Activated CD4-positive, alpha-beta T cell treated with anti-CD3 and anti-CD28 coated beads, Interleukin-2, amount 50 U/mL, for 48 hours (primary cell): ENCODE measurements at regions not wholly inside any gene's neighbourhood (a gene's known extent, or its start where the extent isn't known, plus 50 kb on each side); places are given as distances from the start of the nearest gene placed in this dataset.

Source experiments
- DNase-seq, 2 experiments: peaks; one replicate each; pipeline ENCODE4 v3.0.0-alpha.2; 2020

DNA sequence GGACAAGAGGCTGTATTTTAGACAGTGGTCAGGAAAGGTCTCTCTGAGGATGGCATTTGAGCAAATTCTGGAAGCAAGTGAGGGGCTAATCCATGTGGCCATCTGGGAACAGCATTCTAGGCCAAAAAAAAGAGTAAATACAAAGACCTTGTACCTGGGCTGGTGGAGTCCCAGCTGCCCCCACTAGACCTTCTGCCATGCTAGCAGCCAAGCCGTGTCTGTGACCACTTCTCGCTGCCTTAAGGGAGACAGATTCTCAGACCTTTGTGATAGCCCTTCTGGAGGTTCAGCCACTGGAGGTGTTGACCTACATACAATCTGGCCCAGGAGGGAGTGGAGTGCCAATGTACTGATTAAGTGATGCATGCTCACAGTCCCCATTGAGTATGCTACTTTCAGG, 506.2 kb downstream of the MID1IP1 start:
- no peak for DNase-seq

GRCh38 chrX:39308126-39308525, 506.9 kb downstream of the MID1IP1 start:
- DNase-seq: no peak

DNA sequence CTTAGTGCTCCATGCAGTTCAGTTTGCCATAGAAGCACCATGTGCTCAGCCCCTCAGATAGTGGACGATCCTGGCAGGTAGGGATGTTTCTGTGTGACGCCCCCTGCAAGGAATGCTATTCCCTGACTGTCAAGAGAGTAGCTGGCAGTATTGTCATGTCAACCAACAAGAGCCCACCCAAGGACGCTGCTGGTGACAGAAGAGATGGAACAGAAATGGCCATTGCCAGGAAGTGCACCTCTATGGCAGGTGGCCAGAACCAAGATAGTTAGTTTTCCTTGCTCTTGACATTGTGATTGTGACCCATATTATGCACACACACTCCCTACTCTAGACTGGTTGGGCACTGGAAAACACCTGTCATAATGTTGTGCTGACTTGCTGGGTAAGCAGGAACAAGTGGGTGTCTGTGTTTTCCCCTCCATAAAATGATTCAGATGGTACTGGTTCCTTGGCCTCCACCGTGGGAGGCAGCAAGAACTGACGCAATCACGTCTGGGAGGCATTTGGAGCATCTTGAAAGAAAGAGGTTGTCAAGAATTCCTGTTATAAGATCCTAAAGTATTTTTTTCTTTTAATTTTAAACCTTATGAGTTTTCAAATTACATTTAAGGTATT, 507.9 kb downstream of the MID1IP1 start:
- peak; percentile 49 to 62 for DNase-seq

DNA sequence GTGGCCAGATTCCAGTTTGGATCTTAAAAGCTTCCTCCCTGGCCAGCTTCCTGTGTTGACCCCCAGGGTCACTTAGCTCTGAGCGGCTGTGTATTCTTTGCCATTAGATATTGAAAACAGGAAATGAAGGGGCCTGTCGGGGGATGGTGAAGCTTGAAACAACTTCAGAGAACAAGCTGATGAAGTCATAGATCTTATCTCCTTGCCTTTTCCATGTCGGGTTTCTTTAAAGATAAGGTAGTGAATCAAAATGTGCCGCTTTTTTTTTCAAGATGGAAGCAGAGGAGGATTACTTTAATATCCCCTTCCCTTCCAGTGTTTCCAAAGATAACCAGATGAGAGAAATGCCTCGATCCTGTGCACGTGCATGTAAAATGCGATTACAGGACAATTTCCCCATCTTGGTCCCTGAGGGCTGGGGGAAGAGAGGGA, 508.5 kb downstream of the MID1IP1 start:
- peak; percentile 33 to 53 for DNase-seq

DNA sequence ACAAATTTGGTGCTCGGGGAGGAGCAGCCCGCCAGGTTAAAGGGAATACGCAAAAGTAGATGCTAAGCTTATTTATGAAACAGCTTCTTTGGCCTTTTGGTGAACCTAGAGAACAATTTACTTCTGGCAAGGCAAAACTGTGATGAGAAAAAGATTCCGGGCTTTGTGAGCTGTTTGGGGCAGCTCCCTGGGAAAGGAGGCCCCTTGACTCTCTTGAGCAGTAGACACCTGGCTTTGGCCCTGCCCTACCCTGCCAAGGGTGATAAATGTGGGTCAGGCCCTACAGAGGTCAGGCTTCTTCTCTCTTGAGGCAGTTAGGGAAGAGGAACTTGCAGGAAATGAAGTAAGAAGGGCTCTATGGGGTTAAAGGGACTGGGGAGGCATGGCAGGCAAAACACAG, 509.6 kb downstream of the MID1IP1 start:
- DNase-seq: no peak

DNA sequence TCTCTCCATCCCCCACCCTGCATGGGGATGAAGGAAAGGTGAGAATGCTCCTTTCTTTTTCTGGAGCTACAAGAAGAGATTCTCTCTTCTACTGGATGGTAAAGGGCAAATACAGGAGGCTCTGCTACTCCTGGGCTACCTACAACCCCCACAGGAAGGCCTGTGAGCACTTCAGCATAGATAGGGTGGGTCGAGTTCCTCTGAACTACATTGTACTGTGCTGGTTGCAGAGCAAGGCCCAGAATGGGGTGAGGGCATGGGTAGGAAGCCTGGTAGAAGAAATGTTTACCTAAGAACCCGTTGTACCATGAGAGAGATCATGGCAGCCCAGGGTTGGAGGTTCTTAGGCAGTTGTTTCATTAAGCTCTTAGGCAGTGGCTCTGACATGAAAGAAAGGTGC, 510.4 kb downstream of the MID1IP1 start:
- DNase-seq: no peak

GRCh38 chrX:39313146-39313545, 511.9 kb downstream of the MID1IP1 start:
- no peak for DNase-seq

- DNase-seq: no peak
Observed at GRCh38 chrX:39318506-39319343, 517.5 kb downstream of the MID1IP1 start.

- DNase-seq: no peak
Observed at GRCh38 chrX:39320165-39320564, 518.9 kb downstream of the MID1IP1 start.

DNA sequence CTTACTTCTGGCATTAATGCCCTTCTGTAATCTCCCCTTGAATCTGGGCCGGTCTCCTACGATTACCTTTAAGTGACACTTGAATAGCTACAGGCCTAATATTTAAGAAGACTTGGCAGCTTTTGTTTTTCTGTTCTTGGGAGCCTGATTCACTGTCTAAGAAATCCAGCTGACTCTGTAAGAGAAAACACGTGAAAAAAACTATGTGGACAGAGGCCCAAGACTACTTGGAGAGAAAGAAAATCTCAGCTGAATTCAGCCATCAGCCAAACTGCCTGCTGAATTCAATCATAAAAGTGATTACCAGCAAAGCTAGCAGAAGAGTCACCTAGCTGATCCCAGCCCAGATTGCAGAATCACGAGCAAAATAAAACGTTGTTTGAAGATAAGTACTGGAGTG, 521.2 kb downstream of the MID1IP1 start:
- DNase-seq: no peak

DNA sequence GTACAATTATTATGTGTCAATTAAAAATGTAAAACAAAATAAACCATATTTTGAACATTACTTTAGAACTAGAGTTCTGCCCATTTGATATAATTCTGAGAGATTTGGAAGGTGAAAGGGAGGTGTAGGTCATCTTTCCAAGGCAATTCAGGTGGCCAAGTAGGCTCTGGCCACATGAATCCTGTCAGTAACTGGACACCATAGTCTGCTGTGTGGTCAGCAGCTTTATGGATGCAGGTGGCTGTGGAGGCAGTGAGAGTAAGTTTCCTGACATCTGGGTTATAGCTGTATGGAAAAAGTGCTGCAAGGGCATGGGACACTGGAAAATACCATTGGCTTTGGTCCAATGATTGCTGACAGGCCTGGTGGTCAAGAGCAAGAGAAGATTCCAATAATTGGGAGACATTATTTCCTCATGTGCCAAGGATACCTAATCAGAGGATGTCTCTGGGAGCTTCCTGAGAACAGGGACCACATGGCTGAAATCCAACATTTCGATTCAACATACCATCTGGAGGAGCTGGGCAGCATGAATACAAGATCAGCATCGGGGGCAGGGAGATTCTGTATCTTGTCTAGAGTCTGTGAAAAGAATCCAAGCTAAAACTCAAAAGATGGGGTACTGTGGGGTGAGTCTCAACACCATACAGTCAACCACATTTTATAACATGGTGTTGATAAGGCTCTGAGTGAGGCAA, 523.1 kb downstream of the MID1IP1 start:
- DNase-seq: no peak

DNA sequence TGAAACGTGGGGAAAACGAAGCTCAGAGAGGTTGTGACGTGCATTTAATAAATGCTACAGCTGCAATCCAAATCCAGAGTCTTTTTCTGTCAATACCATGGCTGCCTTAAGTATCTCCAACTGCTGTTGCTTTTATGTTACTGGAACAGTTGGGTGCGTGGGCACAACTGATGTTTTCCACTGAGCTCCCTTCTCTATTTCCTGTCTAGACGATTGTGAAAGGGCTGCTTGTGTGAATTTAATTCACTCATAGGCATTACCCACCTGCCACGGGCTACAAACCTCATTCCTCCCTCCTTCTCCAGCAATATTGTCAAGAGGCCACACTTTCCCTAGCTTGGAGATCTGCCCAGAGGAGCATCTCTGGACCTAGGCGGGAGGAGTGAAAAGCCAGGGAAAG, 526.0 kb downstream of the MID1IP1 start:
- peak in 1 of 2 experiments; percentile 58 for DNase-seq

DNA sequence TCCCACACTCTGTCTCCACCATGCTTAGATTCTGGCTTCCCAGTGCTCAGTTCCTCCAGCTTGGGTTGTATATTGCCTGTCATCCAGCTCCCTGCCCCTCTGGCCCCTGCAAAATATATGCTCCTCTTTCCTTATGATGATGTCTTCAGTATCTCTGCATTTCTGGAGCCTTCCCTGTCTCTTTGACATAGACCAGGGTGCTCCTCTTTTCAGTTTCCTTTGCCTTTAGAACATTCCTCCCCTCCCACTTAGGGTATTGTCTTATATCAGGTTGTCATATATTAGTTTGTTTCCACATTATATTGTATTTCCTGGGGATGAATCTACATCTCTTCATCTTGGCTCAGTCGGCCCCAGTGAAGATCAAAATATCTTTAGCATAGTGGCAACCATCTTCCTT, 526.4 kb downstream of the MID1IP1 start:
- DNase-seq: no peak

DNA sequence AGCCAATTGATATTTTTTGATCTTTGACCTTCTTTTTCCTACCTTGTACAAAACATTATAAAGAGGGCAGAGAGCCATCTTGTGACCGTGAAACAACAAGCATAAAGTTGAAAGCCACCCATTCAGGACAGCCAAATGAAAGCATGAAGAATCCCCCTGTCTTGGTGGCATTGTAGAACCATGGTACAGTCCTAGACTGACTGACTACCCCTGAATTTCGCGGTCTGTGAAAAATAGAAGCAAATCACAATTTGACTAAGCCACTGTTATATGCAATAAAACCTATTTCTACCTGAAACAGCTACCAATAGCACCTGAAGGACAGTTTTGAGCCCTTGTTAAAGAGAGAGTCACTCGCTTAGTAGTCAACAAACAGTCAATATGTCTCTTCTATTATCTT, 527.4 kb downstream of the MID1IP1 start:
- no peak for DNase-seq

DNA sequence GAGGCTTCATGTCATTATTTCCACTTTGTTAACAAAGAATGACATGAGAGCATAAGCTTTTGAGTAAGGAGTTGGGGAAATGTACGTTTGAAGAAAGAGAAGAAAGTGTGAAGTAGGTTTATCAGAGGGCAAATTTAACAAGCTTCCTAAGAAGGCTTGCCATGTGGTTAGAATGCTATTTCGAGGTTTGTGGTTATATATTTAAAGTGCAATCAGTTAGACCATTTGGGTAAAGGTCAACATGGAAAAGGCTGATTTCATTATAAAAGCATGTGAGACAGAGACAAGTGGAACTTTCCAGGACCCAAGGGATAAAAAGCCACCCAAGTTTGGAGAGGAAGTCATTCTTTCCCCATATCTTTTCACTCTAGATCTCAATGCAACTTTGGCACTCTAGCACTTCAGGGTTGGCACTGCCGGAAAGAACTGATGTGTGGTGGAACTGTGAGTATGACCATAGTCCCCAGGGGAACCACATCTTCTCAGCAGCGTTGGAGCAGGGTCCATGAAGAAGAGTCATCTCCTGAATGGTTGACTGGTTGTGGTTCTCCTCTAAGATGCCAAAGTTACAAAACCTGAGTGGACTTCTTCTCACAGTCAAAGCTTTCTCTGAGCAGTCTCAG, 529.9 kb downstream of the MID1IP1 start:
- peak in 1 of 2 experiments; percentile 60 for DNase-seq

GRCh38 chrX:39333451-39333850, 532.2 kb downstream of the MID1IP1 start:
- DNase-seq: no peak

- DNase-seq: no peak
Observed at GRCh38 chrX:39335513-39336235, 534.4 kb downstream of the MID1IP1 start.

- DNase-seq: peak in 1 of 2 experiments; percentile 45
Observed at GRCh38 chrX:39336671-39337311, 535.5 kb downstream of the MID1IP1 start.

DNA sequence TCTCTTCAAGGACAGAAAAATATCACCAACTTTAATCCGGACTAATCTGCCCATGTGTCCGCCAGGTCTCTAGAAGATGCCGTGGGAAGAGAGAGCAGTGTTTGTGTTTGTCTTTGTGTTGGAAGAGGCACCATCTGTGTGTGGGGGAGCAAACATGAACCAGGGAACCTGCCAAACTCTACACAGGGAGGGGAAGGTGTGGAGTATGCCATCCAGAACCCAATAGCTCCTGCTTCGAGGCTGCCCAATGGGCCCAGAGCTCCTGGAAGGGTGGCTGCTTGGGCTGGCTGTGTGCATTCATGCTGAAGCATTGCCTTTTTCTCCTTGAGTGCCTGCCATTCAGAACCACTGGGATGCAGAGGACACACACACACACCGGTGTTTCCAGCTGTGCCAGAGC, 536.2 kb downstream of the MID1IP1 start:
- no peak for DNase-seq

- no peak for DNase-seq
Observed at GRCh38 chrX:39338583-39338982, 537.3 kb downstream of the MID1IP1 start.

- DNase-seq: no peak
Observed at GRCh38 chrX:39356119-39356807, 555.0 kb downstream of the MID1IP1 start.

GRCh38 chrX:39360101-39360500, 558.8 kb downstream of the MID1IP1 start:
- no peak for DNase-seq
